ENCODE measurements at regions not wholly inside any gene's neighbourhood (a gene's known extent, or its start where the extent isn't known, plus 50 kb on each side); places are given as distances from the start of the nearest gene placed in this dataset.

DNA sequence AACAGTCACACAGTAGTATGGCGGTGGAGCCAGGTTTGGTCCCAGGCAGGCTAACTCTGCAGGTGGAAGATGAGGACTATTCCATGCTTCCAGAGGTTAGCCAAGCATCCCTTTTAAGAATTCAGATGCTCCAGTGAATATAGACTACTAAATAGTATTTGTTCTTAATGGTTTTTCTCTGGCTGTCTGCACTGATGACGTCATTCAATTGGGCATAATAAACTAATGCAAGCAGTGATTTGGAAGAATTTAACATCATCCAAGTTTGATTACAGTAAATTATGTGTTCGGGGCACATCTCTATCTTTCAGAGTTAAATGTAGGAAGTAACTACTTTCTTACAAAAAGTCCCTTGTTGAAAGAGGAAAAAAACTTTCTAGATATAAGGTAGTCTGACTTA, 78.8 kb upstream of the RND3 start:
- TF ChIP-seq, protein P1, sequence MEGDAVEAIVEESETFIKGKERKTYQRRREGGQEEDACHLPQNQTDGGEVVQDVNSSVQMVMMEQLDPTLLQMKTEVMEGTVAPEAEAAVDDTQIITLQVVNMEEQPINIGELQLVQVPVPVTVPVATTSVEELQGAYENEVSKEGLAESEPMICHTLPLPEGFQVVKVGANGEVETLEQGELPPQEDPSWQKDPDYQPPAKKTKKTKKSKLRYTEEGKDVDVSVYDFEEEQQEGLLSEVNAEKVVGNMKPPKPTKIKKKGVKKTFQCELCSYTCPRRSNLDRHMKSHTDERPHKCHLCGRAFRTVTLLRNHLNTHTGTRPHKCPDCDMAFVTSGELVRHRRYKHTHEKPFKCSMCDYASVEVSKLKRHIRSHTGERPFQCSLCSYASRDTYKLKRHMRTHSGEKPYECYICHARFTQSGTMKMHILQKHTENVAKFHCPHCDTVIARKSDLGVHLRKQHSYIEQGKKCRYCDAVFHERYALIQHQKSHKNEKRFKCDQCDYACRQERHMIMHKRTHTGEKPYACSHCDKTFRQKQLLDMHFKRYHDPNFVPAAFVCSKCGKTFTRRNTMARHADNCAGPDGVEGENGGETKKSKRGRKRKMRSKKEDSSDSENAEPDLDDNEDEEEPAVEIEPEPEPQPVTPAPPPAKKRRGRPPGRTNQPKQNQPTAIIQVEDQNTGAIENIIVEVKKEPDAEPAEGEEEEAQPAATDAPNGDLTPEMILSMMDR (IDR thresholded peaks at IDR 0.05), result no peak
- no peak for TF ChIP-seq POLR2A (IDR thresholded peaks at IDR 0.05)
